HepG2 (cell line): ENCODE measurements at regions not wholly inside any gene's neighbourhood (a gene's known extent, or its start where the extent isn't known, plus 50 kb on each side); places are given as distances from the start of the nearest gene placed in this dataset.

Source experiments
- ATAC-seq: fragments of 200-7000 bp; cut with Tn5 transposase; 3 replicates; pipeline ENCODE4 v1.9.1; 2020; ENCODE audit warnings: mild to moderate bottlenecking, moderate library complexity
- BruUV-seq: library from RNA; stranded (reverse); fragments of 400-500 nt; replicated peaks from 2 replicates; lab custom pipeline; 2021; lab: Mats Ljungman, UMichigan
- CTCF ChIA-PET: fragments of 300-600 bp; formaldehyde crosslinking; extraction: SDS; loops from one replicate; lab custom pipeline; 2021; ENCODE audit warnings: low total read pairs, inconsistent platforms, low intra/inter-chr PET ratio; lab: Yijun Ruan, JAX
- POLR2A ChIA-PET: fragments of 350-600 bp; sonication (Branson Sonifier 250); formaldehyde crosslinking; loops from one replicate; lab custom pipeline; 2020; ENCODE audit warnings: antibody characterized with exemption, inconsistent platforms; lab: Yijun Ruan, JAX
- DNase-seq: peaks from one replicate; pipeline ENCODE4 v3.0.0-alpha.2; 2015; ENCODE audit warnings: low spot score
- FAIRE-seq: peaks from 3 replicates; lab custom pipeline; 2011; peaks lifted over from hg19 to GRCh38; lab: Jason Lieb, UNC
- H2AFZ ChIP-seq: one replicate; pipeline ENCODE4 v1.6.1; 2011; ENCODE audit warnings: low read length, inconsistent platforms
- H3K27ac ChIP-seq: fragments of 300-600 bp; 3 replicates; pipeline ENCODE4 v1.8.0; 2011; ENCODE audit warnings: mixed run types, mild to moderate bottlenecking, mixed read lengths, low read length, inconsistent platforms; ENCODE audit not compliant: insufficient read depth; ENCODE audit errors: extremely low read length
- H3K27me3 ChIP-seq, 2 experiments: fragments of 200-600 bp in 1 of 2; 2 replicates in 1 of 2; 3 replicates in 1 of 2; pipeline versions ENCODE4 v1.6.0 to v1.8.0; 2011; ENCODE audit warnings: low read length in 2 of 2, mild to moderate bottlenecking in 2 of 2, moderate library complexity in 2 of 2, inconsistent platforms in 1 of 2; ENCODE audit not compliant: insufficient read depth in 2 of 2, control insufficient read depth in 1 of 2
- H3K36me3 ChIP-seq, 2 experiments: fragments of 200-600 bp in 1 of 2; replicated peaks in 1 of 2; 2 replicates in 1 of 2; 3 replicates in 1 of 2; pipeline versions ENCODE4 v1.5.1 to v1.8.0; 2011; ENCODE audit warnings: low read length in 2 of 2, inconsistent platforms in 1 of 2; ENCODE audit not compliant: insufficient read depth in 2 of 2, control insufficient read depth in 1 of 2
- H3K4me1 ChIP-seq: 2 replicates; pipeline ENCODE4 v1.5.1; 2012; ENCODE audit warnings: low read length, inconsistent platforms; ENCODE audit not compliant: insufficient read depth
- H3K4me2 ChIP-seq: 2 replicates; pipeline ENCODE4 v1.6.0; 2011; ENCODE audit warnings: low read depth, low read length, inconsistent platforms
- H3K4me3 ChIP-seq, 3 experiments: fragments of 200-600 bp in 1 of 3; sonication (generic), shearing (Covaris generic) in 1 of 3; replicated peaks in 1 of 3; 2 replicates each; pipeline ENCODE4 v1.5.1; 2011 to 2016; ENCODE audit warnings: low read length in 3 of 3, inconsistent platforms in 2 of 3, low read depth in 2 of 3, mild to moderate bottlenecking in 2 of 3, control low read depth in 1 of 3, mixed read lengths in 1 of 3; ENCODE audit not compliant: insufficient read depth in 1 of 3
- H3K79me2 ChIP-seq: one replicate; pipeline ENCODE4 v1.6.1; 2011; ENCODE audit warnings: low read length, inconsistent platforms; ENCODE audit not compliant: insufficient read depth
- H3K9ac ChIP-seq: 2 replicates; pipeline ENCODE4 v1.6.0; 2011; ENCODE audit warnings: mild to moderate bottlenecking, low read depth, low read length, inconsistent platforms; ENCODE audit not compliant: insufficient read depth
- H3K9me3 ChIP-seq: 2 replicates; pipeline ENCODE4 v1.5.1; 2012; ENCODE audit warnings: mild to moderate bottlenecking, low read length
- H4K20me1 ChIP-seq: 2 replicates; pipeline ENCODE4 v1.6.0; 2011; ENCODE audit warnings: inconsistent platforms, mild to moderate bottlenecking, low read length, moderate library complexity; ENCODE audit not compliant: insufficient read depth
- ARNTL ChIP-seq: sonication (generic); formaldehyde crosslinking; IDR thresholded peaks from 2 replicates; pipeline ENCODE4 v1.4.0; 2020; ENCODE audit warnings: mild to moderate bottlenecking, missing genetic modification reagents
- ATAD3A ChIP-seq: sonication (generic); formaldehyde crosslinking; IDR thresholded peaks from 2 replicates; pipeline ENCODE4 v1.4.0; 2020; ENCODE audit warnings: missing genetic modification reagents
- ATF1 ChIP-seq: IDR thresholded peaks from 2 replicates; pipeline ENCODE4 v1.6.1; 2016; ENCODE audit warnings: mild to moderate bottlenecking, control low read depth
- BCL6 ChIP-seq: IDR thresholded peaks from 2 replicates; pipeline ENCODE4 v1.6.1; 2016; ENCODE audit warnings: missing genetic modification reagents, missing compliant biosample characterization
- KDM4B ChIP-seq: sonication (generic); formaldehyde crosslinking; IDR thresholded peaks from 2 replicates; pipeline ENCODE4 v1.4.0; 2020; ENCODE audit warnings: missing genetic modification reagents
- MTF2 ChIP-seq: sonication (generic); formaldehyde crosslinking; IDR thresholded peaks from 2 replicates; pipeline ENCODE4 v1.5.0; 2020; ENCODE audit warnings: missing genetic modification reagents, borderline replicate concordance
- MZF1 ChIP-seq: sonication (generic); formaldehyde crosslinking; IDR thresholded peaks from 2 replicates; pipeline ENCODE4 v1.8.1; 2023; ENCODE audit warnings: mild to moderate bottlenecking, missing genetic modification reagents, borderline replicate concordance
- PHF8 ChIP-seq: sonication (generic); formaldehyde crosslinking; IDR thresholded peaks from 2 replicates; pipeline ENCODE4 v1.5.0; 2020; ENCODE audit warnings: missing genetic modification reagents
- POGZ ChIP-seq: sonication (generic); formaldehyde crosslinking; IDR thresholded peaks from 2 replicates; pipeline ENCODE4 v1.4.0; 2020; ENCODE audit warnings: mild to moderate bottlenecking, missing genetic modification reagents
- REXO4 ChIP-seq: sonication (generic); formaldehyde crosslinking; IDR thresholded peaks from 2 replicates; pipeline ENCODE4 v1.8.0; 2022; ENCODE audit warnings: missing genetic modification reagents, mild to moderate bottlenecking, borderline replicate concordance
- SP5 ChIP-seq: IDR thresholded peaks from 2 replicates; pipeline ENCODE4 v1.6.1; 2016; ENCODE audit warnings: low read depth, borderline replicate concordance
- TGIF2 ChIP-seq: IDR thresholded peaks from 2 replicates; pipeline ENCODE4 v1.6.1; 2016; ENCODE audit warnings: control low read depth, missing compliant biosample characterization
- ZNF816 ChIP-seq: sonication (generic); formaldehyde crosslinking; IDR thresholded peaks from 2 replicates; pipeline ENCODE4 v1.8.0; 2022; ENCODE audit warnings: missing genetic modification reagents, mild to moderate bottlenecking, borderline replicate concordance
- ZNF879 ChIP-seq: sonication (generic); formaldehyde crosslinking; IDR thresholded peaks from 2 replicates; pipeline ENCODE4 v1.8.1; 2023; ENCODE audit warnings: missing genetic modification reagents
- WGBS: methylation state at CpG from one replicate; pipeline ENCODE4 v1.1.6; 2017; ENCODE audit warnings: low lambda C conversion rate; 5-methylcytosine and 5-hydroxymethylcytosine counted together
- in situ Hi-C: cut with HindIII; loops from 2 replicates; pipeline ENCODE4 v1.10.0; 2017; ENCODE audit warnings: low pct_unique_long_range_greater_than_20kb; ENCODE audit not compliant: extremely low pct_ligation_motif_present
- intact Hi-C: fragments of 100-400 bp; cut with micrococcal nuclease; formaldehyde crosslinking; loops from one replicate; pipeline ENCODE4 v1.10.0; 2022; ENCODE audit not compliant: unreplicated experiment
- TF ChIP-seq, protein P1 (sequence below): sonication (generic); formaldehyde crosslinking; IDR thresholded peaks from 2 replicates; pipeline ENCODE4 v1.5.0; 2020; ENCODE audit warnings: mild to moderate bottlenecking, missing genetic modification reagents
- TF ChIP-seq, protein P2 (sequence below): sonication (generic); formaldehyde crosslinking; conservative IDR thresholded peaks from 2 replicates; pipeline ENCODE4 v1.8.0; 2022; ENCODE audit warnings: mild to moderate bottlenecking, moderate library complexity, missing genetic modification reagents

DNA sequence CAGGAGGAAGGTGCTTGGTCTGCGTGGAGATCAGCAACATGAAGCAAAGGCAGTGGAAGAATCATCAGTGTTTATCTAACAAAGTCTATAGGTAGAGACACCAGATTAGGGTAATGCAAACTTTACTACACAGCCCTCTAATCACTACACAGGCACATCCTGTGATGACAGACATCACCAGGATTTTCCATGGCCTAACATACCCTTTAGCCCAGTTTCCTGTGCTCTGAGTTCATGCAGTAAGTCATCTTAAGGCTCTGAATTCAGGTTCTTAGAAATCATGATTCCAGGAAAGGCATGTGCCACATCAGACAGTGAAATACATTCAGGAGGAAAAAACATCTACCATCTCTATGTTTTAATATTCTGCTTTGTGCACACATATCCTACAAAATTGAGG lies 708.5 kb upstream of the SLC8A1 start:
- ATAC-seq (no peak), FAIRE-seq (no peak), DNase-seq (no peak)
- in situ Hi-C loops: no loop called here
- intact Hi-C loops: no loop called here
- no peaks in the 10 kb centered on the region for H3K36me3 ChIP-seq
- no peak overlapping the region for H3K27ac ChIP-seq
- H2AFZ ChIP-seq: no peak overlapping the region
- H3K4me1 ChIP-seq: no peaks in the 10 kb centered on the region
- ChIA-PET CTCF (no interaction called here), POLR2A (no interaction called here)
- no TSS peak for BruUV-seq
- H3K4me2 ChIP-seq: no peak overlapping the region
- H3K9ac ChIP-seq: no peak overlapping the region
- TF ChIP-seq KDM4B (CRISPR knock-in tag) (no peak), ATAD3A (CRISPR knock-in tag) (no peak), TGIF2 (no peak), PHF8 (CRISPR knock-in tag) (no peak), ZNF879 (CRISPR knock-in tag) (no peak), BCL6 (CRISPR knock-in tag) (no peak), ZNF816 (no peak), MZF1 (CRISPR knock-in tag) (no peak), MTF2 (no peak), ARNTL (CRISPR knock-in tag) (no peak), REXO4 (CRISPR knock-in tag) (no peak), SP5 (CRISPR knock-in tag) (no peak), POGZ (CRISPR knock-in tag) (no peak), ATF1 (no peak)
- TF ChIP-seq, protein P1, sequence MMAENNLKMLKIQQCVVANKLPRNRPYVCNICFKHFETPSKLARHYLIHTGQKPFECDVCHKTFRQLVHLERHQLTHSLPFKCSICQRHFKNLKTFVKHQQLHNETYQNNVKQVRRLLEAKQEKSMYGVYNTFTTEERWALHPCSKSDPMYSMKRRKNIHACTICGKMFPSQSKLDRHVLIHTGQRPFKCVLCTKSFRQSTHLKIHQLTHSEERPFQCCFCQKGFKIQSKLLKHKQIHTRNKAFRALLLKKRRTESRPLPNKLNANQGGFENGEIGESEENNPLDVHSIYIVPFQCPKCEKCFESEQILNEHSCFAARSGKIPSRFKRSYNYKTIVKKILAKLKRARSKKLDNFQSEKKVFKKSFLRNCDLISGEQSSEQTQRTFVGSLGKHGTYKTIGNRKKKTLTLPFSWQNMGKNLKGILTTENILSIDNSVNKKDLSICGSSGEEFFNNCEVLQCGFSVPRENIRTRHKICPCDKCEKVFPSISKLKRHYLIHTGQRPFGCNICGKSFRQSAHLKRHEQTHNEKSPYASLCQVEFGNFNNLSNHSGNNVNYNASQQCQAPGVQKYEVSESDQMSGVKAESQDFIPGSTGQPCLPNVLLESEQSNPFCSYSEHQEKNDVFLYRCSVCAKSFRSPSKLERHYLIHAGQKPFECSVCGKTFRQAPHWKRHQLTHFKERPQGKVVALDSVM (CRISPR knock-in tag): no peak
- TF ChIP-seq, protein P2, sequence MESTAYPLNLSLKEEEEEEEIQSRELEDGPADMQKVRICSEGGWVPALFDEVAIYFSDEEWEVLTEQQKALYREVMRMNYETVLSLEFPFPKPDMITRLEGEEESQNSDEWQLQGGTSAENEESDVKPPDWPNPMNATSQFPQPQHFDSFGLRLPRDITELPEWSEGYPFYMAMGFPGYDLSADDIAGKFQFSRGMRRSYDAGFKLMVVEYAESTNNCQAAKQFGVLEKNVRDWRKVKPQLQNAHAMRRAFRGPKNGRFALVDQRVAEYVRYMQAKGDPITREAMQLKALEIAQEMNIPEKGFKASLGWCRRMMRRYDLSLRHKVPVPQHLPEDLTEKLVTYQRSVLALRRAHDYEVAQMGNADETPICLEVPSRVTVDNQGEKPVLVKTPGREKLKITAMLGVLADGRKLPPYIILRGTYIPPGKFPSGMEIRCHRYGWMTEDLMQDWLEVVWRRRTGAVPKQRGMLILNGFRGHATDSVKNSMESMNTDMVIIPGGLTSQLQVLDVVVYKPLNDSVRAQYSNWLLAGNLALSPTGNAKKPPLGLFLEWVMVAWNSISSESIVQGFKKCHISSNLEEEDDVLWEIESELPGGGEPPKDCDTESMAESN (CRISPR knock-in tag): no peak
- H3K27me3 ChIP-seq: no peaks in the 10 kb centered on the region
- 0% methylated on average over 1 of the region's 1 CpG for WGBS
- H3K79me2 ChIP-seq: no peaks in the 10 kb centered on the region
- H4K20me1 ChIP-seq: no peaks in the 10 kb centered on the region
- H3K9me3 ChIP-seq: no peaks in the 10 kb centered on the region
- no peak overlapping the region for H3K4me3 ChIP-seq
